Putamen (tissue), 1 donor: ENCODE measurements at regions not wholly inside any gene's neighbourhood (a gene's known extent, or its start where the extent isn't known, plus 50 kb on each side); places are given as distances from the start of the nearest gene placed in this dataset.

Experiments used
- DNase-seq: peaks from one replicate; pipeline ENCODE4 v3.0.0-alpha.2; 2016; ENCODE audit warnings: low spot score

DNA sequence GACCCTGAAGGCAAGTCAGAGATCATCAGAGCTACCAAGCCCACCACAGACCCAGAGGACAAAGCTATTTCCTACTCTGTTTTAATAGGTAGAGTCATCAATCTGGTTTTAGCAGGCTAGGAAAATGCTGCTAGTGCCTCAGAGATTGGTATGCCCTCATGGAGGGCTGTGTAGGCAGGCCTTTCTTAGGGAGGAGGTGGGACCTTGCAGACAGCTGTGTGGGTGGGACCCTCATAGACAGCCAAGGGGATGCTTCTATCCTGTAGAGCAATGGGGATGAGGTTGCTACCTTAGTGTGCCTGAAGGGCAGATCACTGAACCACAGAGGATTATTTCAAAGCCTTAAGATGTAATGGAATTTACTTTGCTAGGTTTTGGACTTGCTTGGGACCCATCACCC, 534.9 kb upstream of the KLF12 start:
- DNase-seq = no peak

DNA sequence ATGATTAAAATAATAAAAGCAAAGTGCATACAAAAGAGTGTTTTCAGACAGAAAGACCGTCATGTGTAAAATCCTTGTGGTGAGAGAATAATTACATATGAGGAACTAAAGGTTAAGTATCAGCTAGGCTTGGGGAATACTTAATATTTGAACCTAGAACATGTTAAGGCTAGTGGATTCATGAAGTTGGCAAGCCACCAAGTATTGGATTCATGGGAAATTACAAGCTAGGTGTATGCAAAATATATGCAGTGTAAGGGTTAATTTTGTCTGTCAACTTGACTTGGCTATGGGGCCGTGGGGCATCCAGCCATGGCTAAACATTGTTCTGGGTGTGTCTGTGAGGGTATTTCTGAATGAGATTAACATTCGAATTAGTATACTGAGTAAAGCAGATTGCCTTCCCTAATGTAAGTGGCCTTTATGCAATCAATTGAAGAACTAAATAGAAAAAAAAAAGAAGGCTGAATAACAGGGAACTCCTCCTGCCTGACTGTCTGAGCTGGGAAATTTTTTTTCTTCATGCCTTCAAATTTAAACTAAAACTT, 533.5 kb upstream of the KLF12 start:
- no peak for DNase-seq

DNA sequence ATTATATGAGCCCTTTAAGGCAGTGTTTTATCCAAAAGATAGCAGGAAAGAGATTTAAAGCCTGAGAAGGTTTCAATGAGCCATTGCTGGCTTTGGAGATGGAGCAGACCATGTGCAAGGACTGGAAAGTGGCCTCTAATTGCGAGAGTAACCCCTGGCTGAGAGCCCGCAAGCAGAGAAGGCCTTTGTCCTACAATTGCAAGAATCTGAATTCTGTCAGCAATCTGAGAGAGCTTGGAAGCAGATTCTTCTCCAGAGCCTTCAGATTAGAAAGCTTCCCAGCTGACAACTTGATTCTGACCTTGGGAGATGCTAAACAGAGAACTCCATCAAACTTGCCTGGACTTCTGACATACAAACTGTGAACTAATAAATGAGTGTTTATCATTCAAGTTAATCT, 528.7 kb upstream of the KLF12 start:
- no peak for DNase-seq

DNA sequence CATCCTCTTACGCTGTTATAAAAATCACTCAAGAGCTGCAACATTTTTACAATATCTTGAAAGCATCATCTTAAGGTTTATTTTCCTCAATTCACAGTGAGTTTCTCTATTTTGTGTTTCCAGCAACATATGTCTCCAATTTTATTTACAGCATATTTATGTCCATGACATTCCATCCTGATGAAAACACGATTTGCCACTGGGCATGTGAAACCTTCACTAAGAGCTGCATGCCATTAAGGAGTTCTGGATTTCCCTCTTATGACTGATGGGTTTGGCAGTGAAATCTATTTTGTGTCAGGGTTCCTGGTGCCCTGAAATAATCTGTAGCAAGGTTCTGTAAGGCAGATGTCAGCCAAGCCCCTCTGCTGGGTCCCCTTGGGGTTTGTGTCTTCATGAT, 527.6 kb upstream of the KLF12 start:
- DNase-seq = no peak

DNA sequence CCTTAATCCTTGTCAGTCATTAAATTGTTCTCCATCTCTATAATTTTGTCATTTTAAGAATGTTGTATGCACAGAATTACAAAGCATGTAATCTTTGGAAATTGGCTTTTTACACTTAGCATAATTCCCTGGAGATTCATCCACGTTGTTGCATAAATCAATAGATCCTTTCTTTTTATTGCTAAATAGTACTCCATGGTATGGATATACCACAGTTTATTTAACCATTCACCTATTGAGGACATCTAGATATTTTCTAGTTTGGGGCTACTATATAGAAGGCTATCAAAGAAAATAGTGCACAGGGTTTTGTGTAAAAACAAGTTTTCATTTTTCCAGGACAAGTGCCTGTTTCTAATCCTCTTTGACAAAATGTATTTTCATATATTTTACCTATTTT, 523.6 kb upstream of the KLF12 start:
- no peak for DNase-seq

DNA sequence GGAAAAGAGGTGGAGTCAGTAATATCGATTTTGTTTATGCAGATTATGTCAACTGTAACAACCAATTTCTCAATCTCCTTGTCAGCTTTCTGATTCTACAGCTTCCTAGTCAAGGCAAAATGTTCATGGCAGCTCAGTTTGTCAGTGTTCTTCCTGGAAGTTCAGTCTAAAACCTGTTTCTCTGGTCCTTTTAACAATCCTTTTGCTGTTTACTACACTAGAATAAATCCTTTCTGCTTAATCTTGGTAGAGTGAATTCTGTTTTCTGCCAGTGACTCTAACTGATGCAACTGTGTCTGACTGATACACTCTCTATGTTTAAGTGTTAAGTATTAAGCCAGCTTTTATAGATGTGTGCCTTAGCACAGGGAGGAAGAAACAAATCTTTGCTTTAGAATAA, 516.9 kb upstream of the KLF12 start:
- no peak for DNase-seq

DNA sequence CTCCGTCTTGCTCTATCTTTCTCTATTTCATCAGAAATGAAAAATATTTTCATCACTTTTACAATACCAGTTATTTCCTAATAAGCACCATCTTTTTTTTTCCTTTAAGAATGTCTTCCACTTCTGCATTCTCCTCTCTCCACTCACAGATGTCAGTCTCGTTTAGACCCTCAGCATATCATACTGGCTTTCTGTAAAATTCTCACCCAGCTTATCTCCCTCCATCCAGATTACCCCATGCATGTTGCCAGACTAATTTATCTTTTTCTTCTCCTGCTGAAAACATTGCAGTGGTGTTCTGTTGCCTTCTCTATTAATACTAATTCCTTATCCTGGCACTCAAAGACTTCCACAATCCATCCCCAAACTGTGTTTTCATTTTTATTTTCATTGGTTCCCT, 513.8 kb upstream of the KLF12 start:
- no peak for DNase-seq

DNA sequence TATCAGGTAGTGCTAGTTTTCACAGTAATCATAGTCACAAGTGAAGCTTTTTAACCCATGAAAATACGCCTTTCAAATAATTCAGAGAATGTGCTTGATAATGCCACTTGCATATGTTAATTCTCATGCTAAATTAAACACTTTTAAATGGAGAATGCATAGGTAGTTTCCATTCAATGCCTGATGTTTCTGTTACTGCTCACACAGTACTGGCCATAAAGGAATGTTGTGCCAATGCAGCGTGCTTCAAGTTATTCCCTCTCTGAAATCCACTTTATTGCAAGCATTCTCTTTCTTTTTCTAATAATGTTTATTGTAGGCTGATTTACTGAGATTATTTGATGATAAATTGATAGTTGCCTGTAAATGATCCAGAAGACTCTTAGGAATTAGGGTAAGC, 513.0 kb upstream of the KLF12 start:
- no peak for DNase-seq

DNA sequence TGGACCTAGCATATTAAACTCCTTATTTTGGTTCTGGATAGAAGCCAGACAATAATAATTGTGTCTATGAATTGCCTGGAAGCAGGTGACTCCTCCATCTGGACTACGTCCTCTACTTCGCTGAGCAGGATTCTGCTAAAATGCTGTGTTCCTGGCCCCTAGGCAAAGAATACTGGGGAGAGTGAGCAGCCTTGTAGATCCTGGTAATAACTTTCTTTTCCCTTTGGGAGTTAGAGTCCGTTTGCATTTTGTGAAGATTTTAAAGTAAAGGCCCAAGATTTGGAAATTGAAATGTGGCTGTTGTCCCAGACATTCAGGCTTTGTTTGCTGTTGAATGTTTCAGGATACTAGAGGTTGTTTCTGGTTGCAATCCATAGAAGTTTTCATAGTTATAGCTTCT, 511.9 kb upstream of the KLF12 start:
- no peak for DNase-seq

DNA sequence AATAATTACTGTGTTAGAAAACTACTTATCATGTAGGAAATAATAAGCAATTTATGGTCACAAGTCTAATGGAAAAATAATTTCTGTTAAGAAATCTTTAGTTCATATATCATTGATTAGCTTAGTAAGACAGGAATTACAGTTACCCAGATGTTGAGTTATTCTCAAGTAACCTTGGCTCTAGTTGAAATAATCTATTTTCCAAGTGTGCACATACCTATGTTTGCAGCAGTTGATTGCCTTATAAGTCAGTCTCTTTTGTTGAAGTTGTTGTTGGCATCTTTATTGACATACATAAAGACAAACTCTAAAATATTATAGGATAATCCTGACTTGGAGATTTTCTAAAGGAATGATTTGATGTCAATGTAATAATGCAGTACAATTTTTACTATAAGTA, 511.4 kb upstream of the KLF12 start:
- no peak for DNase-seq

DNA sequence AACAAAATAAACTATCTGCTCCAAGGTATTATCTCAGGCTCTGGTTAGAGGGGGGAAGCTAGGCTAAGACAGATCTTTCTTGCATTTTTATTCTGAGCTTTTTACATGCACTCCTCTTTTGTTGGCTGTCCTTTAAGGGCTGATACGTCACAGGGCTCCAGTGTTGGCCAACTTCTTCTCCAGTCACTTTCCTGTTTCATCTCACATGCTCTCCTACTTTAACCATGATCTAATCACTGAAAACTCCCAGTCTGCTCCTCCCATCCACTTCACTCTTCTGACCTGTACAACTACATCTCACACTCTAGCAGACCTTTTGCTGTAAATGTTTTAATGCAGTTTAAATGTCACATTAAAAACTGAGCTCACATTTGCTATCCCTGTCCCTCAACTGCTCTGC, 510.0 kb upstream of the KLF12 start:
- no peak for DNase-seq

DNA sequence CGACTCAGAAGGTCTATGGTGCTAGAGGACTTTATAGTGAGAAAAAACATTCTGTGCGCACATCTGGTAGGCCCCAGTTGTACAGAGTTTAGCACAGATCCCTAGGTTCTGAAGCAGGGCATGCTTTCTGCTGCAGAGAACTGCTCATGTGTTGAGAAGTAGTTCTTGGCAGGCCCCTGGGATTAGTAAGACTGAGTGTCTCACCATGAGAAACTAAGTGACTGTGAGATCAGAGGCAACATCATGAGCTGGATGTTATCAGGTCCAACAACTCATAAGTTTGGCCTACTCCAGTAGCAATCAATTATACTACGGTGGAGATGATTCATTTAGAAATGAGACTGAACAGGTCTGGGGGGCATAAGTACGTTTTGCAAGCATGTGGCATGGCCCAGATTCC, 507.4 kb upstream of the KLF12 start:
- no peak for DNase-seq

DNA sequence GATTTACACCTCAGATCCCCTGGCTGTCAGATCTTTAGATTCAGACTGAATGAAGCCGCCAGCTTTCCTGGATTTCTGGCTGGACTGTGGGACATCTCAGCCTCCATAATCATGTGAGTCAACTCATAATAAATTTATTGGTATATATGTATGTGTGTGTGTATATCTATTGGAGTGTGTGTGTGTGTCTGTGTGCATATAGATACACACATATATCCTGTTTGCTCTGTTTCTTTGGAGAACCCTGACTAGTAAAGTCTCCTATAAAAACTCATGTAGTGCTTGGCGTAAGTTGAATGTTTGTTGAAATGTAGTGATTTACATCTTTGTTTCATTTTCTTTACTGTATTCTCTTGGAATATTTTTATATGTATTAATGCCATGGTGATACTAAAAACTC, 499.5 kb upstream of the KLF12 start:
- DNase-seq = no peak

DNA sequence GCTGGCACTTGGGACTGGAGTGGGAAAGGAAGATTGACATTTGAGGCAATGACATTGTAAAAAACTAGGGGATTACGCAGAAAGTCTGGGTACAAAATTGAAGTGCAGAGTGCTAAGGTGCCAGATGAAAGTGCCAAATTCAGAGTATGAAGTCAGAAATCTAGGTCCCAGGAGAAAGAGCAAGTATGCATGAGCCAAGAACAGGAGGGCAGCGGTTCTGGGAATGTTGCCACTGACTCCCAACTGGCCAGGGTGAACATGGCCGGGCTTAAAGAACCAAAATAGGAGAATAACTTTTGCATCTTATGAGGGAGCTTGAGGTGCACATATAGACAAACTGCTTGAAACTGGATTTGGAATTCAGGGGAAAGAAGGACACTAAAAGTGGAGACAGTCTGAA, 495.8 kb upstream of the KLF12 start:
- DNase-seq = no peak

DNA sequence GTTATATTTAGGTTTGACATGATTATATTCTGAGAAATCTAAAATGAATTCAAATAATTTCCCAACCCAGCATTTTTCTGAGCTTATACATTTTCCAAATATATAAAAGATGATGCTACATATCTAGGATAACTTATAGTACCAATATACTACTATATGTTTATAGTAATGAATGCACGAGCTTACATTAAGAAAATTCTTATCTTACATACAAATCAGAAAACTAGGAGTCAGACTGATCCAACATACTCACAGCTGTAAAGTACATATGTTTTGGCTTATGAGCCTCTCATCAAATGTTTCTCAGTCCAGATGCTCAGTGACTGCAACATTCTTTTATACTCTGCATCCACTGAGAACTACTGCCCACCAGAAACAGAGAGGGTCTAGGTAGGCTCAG, 491.3 kb upstream of the KLF12 start:
- DNase-seq = no peak

DNA sequence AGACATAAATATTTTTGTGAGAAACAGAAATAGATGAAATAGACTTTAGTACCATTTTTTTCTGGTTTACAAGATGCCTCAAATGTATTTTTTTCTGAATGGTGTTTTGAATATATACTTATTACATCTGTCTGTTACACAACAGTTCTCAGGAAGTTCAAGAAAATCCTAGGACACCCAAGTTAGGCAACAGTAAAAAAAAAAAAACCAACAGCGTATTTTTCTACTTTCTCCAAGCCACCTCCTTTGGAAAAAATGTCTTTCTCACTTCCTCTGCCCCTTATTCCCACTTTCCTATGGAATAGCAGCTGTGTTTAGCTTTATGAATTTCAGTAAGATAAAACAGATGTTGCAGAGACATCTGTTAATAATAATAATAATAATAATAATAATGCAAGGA, 489.6 kb upstream of the KLF12 start:
- no peak for DNase-seq

DNA sequence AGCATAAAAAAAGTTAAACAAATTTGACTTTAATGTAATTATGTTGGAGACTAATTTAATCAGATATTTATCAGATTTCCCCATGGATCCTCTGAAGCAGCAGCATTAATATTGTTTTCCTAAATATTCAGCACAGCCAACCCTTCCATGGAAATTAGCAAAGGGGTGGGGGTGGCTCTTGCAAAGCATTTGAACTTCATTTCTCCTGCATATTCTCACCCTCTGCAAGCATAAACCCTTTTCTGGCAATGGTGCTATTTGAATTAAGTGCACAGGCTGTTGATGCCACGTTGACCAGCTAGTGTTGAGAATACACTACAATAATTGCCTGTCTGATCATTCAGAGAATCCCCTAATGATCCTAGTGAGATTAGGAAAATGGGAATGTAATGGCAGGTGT, 488.1 kb upstream of the KLF12 start:
- no peak for DNase-seq

DNA sequence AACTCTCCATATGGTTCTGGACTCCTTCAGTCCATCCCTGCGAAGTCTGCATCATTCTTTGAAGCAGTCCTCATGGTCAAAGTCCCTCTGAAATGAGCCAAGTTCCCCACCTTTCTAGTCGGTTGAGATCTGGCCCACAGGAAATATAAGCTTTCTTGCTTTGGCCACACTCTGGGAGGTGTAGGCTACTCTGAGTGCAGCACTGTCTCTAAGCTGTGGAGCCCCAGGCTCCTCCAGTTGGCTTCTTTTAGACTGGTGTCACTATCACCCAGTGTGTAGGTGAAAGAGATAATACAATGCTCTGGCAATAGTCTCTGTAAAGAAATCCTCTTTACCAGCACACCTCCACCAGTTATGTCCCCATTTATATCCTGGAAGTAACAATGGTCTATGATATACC, 486.5 kb upstream of the KLF12 start:
- DNase-seq = no peak

DNA sequence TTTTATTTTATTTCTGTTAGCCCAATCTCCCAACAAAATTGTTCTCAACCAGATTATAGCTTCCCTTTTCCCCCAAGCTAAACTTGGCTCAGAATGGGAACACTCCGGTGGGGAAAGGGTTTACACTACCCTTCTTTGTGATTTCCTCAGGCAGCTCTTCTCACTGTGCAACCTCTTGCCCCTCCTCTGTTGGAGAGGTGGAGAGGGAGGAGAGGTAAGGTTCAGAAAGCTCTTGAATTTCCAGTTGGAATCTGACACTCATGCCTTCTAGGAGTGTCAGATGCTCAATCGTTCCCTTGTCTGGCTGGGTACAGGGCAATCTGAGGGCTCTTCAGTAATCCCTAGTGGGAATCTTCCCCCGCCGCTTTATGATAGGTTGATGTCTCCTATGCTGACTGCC, 486.1 kb upstream of the KLF12 start:
- no peak for DNase-seq

DNA sequence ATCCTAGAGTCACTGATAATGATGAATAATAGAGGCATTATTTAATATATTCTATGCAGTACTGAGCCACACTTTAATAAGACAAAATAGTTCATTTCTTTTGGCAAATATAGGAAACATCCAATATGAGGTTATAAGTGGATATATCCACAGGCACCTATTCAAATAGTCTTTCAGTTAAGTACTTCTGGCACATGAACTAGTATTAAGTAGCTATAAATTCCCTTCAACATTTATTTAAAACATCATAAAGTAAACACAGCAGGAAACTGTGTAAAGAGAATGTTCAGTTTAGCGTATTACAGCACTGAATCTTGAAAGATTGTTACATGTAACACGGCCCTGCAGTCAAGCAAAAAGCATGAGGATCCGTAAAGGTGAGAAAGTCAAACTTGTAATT, 463.3 kb upstream of the KLF12 start:
- DNase-seq = no peak

DNA sequence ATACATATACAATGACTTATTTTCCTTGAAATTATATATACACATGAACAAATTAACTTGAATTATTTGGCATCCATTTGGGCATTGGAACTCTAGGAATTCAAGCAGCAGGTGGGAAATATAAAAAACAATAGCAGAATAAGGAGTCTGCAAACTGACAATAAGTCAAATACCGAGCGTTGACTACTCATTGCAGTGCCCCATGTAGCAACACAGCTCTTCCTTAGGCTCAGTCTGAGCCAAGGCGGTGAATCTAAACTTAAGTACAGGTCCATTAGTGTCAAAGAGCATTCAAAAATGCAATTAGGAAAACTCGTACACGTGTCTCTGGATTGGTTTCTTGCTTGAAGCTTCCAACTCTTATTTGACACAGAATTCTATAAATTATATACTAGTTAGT, 462.5 kb upstream of the KLF12 start:
- DNase-seq = no peak

DNA sequence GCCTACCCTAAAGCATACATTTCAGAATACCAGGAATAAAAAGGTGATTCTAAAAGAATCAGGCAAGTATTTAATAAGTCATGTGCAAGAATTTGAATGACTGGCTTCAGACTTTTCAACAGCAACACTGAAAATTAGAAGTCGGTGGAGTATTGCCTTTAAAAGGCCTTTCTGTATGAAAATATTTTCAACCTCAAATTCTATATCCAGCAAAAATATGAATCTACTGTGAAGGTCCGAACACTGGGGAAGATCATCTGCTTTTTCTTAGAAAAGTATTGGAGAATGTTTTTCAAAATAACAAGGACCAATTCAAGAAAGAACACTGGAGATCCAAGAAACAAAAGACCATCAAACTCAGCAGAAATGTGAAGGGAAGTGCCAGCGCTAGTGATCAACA, 459.5 kb upstream of the KLF12 start:
- DNase-seq = no peak

DNA sequence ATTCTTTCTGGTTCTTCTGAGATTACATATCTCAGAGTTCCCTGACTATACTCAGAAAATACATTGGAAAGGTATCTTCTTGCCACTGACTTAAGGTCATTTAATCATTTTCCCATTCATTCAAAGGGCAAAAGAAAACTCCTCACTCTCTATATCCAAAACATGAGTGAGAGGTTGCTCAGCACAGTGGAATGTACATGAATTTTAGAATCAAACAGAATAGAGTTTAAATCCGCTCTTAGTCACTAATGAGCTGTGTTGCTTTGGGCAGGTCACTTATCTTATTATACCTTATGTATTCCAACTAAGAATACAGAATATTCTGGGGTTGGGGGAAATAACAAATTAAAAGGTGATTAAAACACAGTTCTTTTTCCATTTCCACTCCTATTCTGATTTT, 452.6 kb upstream of the KLF12 start:
- no peak for DNase-seq

DNA sequence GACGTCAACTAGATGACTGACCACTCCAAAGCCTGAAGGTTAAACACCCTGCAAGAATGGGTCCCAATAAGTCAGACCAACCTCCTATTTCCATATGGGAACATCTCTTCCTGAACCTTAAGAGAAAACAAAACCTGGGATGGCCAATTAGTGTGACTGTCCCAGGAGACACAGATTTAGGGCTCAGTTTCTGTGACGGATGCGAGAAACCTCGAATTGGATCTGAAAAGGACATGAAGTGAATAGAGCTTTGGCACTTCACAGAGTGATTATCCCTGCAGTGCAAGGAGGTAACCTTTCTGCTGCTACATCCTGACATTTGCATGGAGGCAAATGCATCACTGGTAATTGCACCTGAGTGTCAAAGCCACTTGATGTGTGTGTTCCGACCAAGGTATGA, 442.2 kb upstream of the KLF12 start:
- no peak for DNase-seq

DNA sequence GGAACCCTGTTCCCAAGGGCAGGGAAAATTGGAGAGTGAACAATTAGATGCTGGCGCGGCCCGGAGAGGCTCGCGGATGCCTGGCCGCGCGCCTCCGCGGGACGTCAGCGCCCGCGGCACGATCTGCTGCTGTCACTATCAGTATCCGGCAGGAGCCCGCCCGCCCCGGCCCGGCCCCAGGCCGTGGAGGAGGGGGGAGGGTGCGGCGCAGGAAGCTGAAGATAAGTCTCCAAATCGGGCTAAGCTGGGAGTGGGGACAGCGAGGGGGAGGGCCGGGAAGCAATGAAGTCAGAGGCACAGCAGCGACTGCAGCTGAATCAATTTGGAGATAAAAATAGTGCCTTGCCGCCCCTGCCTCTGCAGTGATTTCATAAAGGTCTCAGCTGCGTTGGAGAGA, 441.5 kb upstream of the KLF12 start:
- peak; percentile 62 for DNase-seq
